Mesothelial cell of epicardium (in vitro differentiated cells): ENCODE measurements at regions not wholly inside any gene's neighbourhood (a gene's known extent, or its start where the extent isn't known, plus 50 kb on each side); places are given as distances from the start of the nearest gene placed in this dataset.

Experiments used
- DNase-seq, 2 experiments: peaks; one replicate each; pipeline ENCODE4 v3.0.0; 2021; ENCODE audit warnings: low spot score in 2 of 2; ENCODE audit not compliant: unreplicated experiment in 2 of 2
- H3K27ac Mint-ChIP-seq: 2 replicates; pipeline ENCODE4 v1.8.0; 2021; ENCODE audit warnings: mixed read lengths
- H3K27me3 Mint-ChIP-seq: 2 replicates; pipeline ENCODE4 v1.8.0; 2021; ENCODE audit warnings: low read depth, mixed read lengths
- H3K36me3 Mint-ChIP-seq: 2 replicates; pipeline ENCODE4 v1.8.0; 2021; ENCODE audit warnings: mixed read lengths
- H3K4me1 Mint-ChIP-seq: 2 replicates; pipeline ENCODE4 v1.8.0; 2021; ENCODE audit warnings: mixed read lengths
- H3K4me3 Mint-ChIP-seq: 2 replicates; pipeline ENCODE4 v1.8.0; 2021; ENCODE audit warnings: mild to moderate bottlenecking, moderate library complexity, mixed read lengths
- H3K9me3 Mint-ChIP-seq: 2 replicates; pipeline ENCODE4 v1.8.0; 2021; ENCODE audit warnings: mixed read lengths
- CTCF ChIP-seq: fragments of 200-600 bp; sonication (generic); IDR thresholded peaks from one replicate; pipeline ENCODE4 v1.5.0; 2021; ENCODE audit warnings: antibody characterized with exemption; ENCODE audit not compliant: unreplicated experiment

GRCh38 chr2:194445226-194445625, 1211.8 kb upstream of the SLC39A10 start:
- Mint-ChIP-seq H3K4me1 (peaks cover 7% of the 10 kb centered on the region), H3K9me3 (peaks cover 31% of the 10 kb centered on the region), H3K4me3 (no peak overlapping the region), H3K36me3 (peaks cover 10% of the 10 kb centered on the region), H3K27me3 (no peaks in the 10 kb centered on the region), H3K27ac (no peak overlapping the region)
- DNase-seq: no peak
- TF ChIP-seq CTCF: no peak

- no peak for DNase-seq
- H3K27me3 Mint-ChIP-seq: no peaks in the 10 kb centered on the region
- peaks cover 7% of the 10 kb centered on the region for H3K4me1 Mint-ChIP-seq
- TF ChIP-seq CTCF: no peak
- peaks cover 35% of the 10 kb centered on the region for H3K9me3 Mint-ChIP-seq
- peaks cover 10% of the 10 kb centered on the region for H3K36me3 Mint-ChIP-seq
- peak overlapping the region; percentile 14 for H3K27ac Mint-ChIP-seq
- H3K4me3 Mint-ChIP-seq: no peak overlapping the region
Measured at GRCh38 chr2:194443926-194444325, 1213.1 kb upstream of the SLC39A10 start.

GRCh38 chr2:194424683-194425209, 1232.3 kb upstream of the SLC39A10 start:
- no peak for DNase-seq
- peak overlapping the region; percentile 33 for H3K4me3 Mint-ChIP-seq
- no peaks in the 10 kb centered on the region for H3K9me3 Mint-ChIP-seq
- no peaks in the 10 kb centered on the region for H3K36me3 Mint-ChIP-seq
- peaks cover 13% of the 10 kb centered on the region for H3K4me1 Mint-ChIP-seq
- H3K27ac Mint-ChIP-seq: no peak overlapping the region
- TF ChIP-seq CTCF: no peak
- H3K27me3 Mint-ChIP-seq: no peaks in the 10 kb centered on the region

GRCh38 chr2:194411221-194411620, 1245.8 kb upstream of the SLC39A10 start:
- H3K4me1 Mint-ChIP-seq: peaks cover 6% of the 10 kb centered on the region
- H3K27ac Mint-ChIP-seq: no peak overlapping the region
- H3K27me3 Mint-ChIP-seq: no peaks in the 10 kb centered on the region
- TF ChIP-seq CTCF: no peak
- H3K4me3 Mint-ChIP-seq: no peak overlapping the region
- H3K36me3 Mint-ChIP-seq: no peaks in the 10 kb centered on the region
- no peaks in the 10 kb centered on the region for H3K9me3 Mint-ChIP-seq
- no peak for DNase-seq

GRCh38 chr2:194395818-194396217, 1261.2 kb upstream of the SLC39A10 start:
- DNase-seq: no peak
- TF ChIP-seq CTCF: no peak
- H3K27me3 Mint-ChIP-seq: no peaks in the 10 kb centered on the region
- H3K4me3 Mint-ChIP-seq: no peak overlapping the region
- H3K36me3 Mint-ChIP-seq: peaks cover 2% of the 10 kb centered on the region
- H3K27ac Mint-ChIP-seq: no peak overlapping the region
- no peaks in the 10 kb centered on the region for H3K4me1 Mint-ChIP-seq
- H3K9me3 Mint-ChIP-seq: peaks cover 10% of the 10 kb centered on the region

- Mint-ChIP-seq H3K9me3 (peaks cover 37% of the 10 kb centered on the region), H3K27me3 (no peaks in the 10 kb centered on the region), H3K4me1 (peaks cover 2% of the 10 kb centered on the region), H3K36me3 (peaks cover 6% of the 10 kb centered on the region), H3K27ac (no peak overlapping the region), H3K4me3 (no peak overlapping the region)
- no peak for TF ChIP-seq CTCF
- no peak for DNase-seq
Measured at GRCh38 chr2:194385376-194385775, 1271.7 kb upstream of the SLC39A10 start.
